ENCODE measurements at regions not wholly inside any gene's neighbourhood (a gene's known extent, or its start where the extent isn't known, plus 50 kb on each side); places are given as distances from the start of the nearest gene placed in this dataset.
"Not testable (repeated sequence)": the region's sequence is repeated elsewhere in the genome, so short reads cannot be mapped to it uniquely, and the experiment has no call there.

- ChIA-PET POLR2A (ENCODE audit: unreplicated experiment) (no interaction called here), CTCF (no interaction called here)
- Histone ChIP-seq H3K4me2 (ENCODE audit: low read length) (no peak overlapping the region), H3K4me1 (ENCODE audit: insufficient read depth, low read length) (no peaks in the 10 kb centered on the region), H3K36me3 (ENCODE audit: low read depth, low read length) (no peaks in the 10 kb centered on the region), H3K27me3 (ENCODE audit: low read length) (no peaks in the 10 kb centered on the region), H4K20me1 (ENCODE audit: low read length) (no peaks in the 10 kb centered on the region), H3K9ac (ENCODE audit: low read length) (no peak overlapping the region), H3K9me2 (replicated peaks; ENCODE audit: low read length) (no peaks in the 10 kb centered on the region), H3K9me3 (ENCODE audit: low read length) (no peaks in the 10 kb centered on the region), H2AFZ (ENCODE audit: low read length) (no peak overlapping the region), H3K79me2 (ENCODE audit: low read length) (no peaks in the 10 kb centered on the region), H3K27ac (ENCODE audit: low read length) (no peak overlapping the region), H3K4me3 (ENCODE audit: low read length) (no peak overlapping the region), H3F3A (ENCODE audit: low read length, unreplicated experiment) (no peaks in the 10 kb centered on the region)
- ATAC-seq, result no peak
- no peak for TF ChIP-seq EZH2phosphoT487 (IDR thresholded peaks at IDR 0.05; ENCODE audit: borderline replicate concordance, low read length)
- no peak for TF ChIP-seq EZH2 (IDR thresholded peaks at IDR 0.05; ENCODE audit: low read length, unreplicated experiment)
- TF ChIP-seq CTCF (conservative IDR thresholded peaks at IDR 0.05; ENCODE audit: low read depth, low read length), result no peak
- BruUV-seq (replicated peaks), result no TSS peak
- intact Hi-C loops (cut with micrococcal nuclease), result no loop called here
- DNase-seq, result no peak
Measured at GRCh38 chr18:51257150-51257549, 59.7 kb upstream of the MEX3C start.

- Histone ChIP-seq H3K9ac (ENCODE audit: low read length) (no peak overlapping the region), H2AFZ (ENCODE audit: low read length) (no peak overlapping the region), H3K36me3 (ENCODE audit: low read depth, low read length) (no peaks in the 10 kb centered on the region), H3K9me2 (replicated peaks; ENCODE audit: low read length) (no peaks in the 10 kb centered on the region), H3K9me3 (ENCODE audit: low read length) (no peaks in the 10 kb centered on the region), H4K20me1 (ENCODE audit: low read length) (no peaks in the 10 kb centered on the region), H3K4me1 (ENCODE audit: insufficient read depth, low read length) (no peaks in the 10 kb centered on the region), H3K4me2 (ENCODE audit: low read length) (no peak overlapping the region), H3K27me3 (ENCODE audit: low read length) (no peaks in the 10 kb centered on the region), H3K4me3 (ENCODE audit: low read length) (no peak overlapping the region), H3K79me2 (ENCODE audit: low read length) (no peaks in the 10 kb centered on the region), H3K27ac (ENCODE audit: low read length) (no peak overlapping the region), H3F3A (ENCODE audit: low read length, unreplicated experiment) (no peaks in the 10 kb centered on the region)
- ChIA-PET CTCF (no interaction called here), POLR2A (ENCODE audit: unreplicated experiment) (no interaction called here)
- no TSS peak for BruUV-seq (replicated peaks)
- intact Hi-C loops (cut with micrococcal nuclease), result no loop called here
- ATAC-seq (no peak), DNase-seq (no peak)
- TF ChIP-seq EZH2phosphoT487 (IDR thresholded peaks at IDR 0.05; ENCODE audit: borderline replicate concordance, low read length), result no peak
Measured at GRCh38 chr18:51260118-51260517, 62.6 kb upstream of the MEX3C start.

GRCh38 chr18:51266077-51266476, 68.6 kb upstream of the MEX3C start:
- H4K20me1 ChIP-seq (ENCODE audit: low read length); H3K36me3 ChIP-seq (ENCODE audit: low read depth, low read length); BruUV-seq (replicated peaks); H3K4me3 ChIP-seq (ENCODE audit: low read length); H3K9ac ChIP-seq (ENCODE audit: low read length); DNase-seq; H3K27ac ChIP-seq (ENCODE audit: low read length); H3F3A ChIP-seq (ENCODE audit: low read length, unreplicated experiment); H3K9me3 ChIP-seq (ENCODE audit: low read length); intact Hi-C loops (cut with micrococcal nuclease); H3K79me2 ChIP-seq (ENCODE audit: low read length); H3K4me1 ChIP-seq (ENCODE audit: insufficient read depth, low read length); POLR2A ChIA-PET (ENCODE audit: unreplicated experiment); ATAC-seq; H2AFZ ChIP-seq (ENCODE audit: low read length); CTCF ChIA-PET; H3K9me2 ChIP-seq (replicated peaks; ENCODE audit: low read length); H3K4me2 ChIP-seq (ENCODE audit: low read length); H3K27me3 ChIP-seq (ENCODE audit: low read length): not testable (repeated sequence)

- intact Hi-C loops (cut with micrococcal nuclease), result no loop called here
- no peaks in the 10 kb centered on the region for H3K9me2 ChIP-seq (replicated peaks; ENCODE audit: low read length)
- H3K4me3 ChIP-seq (ENCODE audit: low read length), result no peak overlapping the region
- no peaks in the 10 kb centered on the region for H4K20me1 ChIP-seq (ENCODE audit: low read length)
- BruUV-seq (replicated peaks), result no TSS peak
- no peak overlapping the region for H3K27ac ChIP-seq (ENCODE audit: low read length)
- H3K27me3 ChIP-seq (ENCODE audit: low read length), result no peaks in the 10 kb centered on the region
- POLR2A ChIA-PET (ENCODE audit: unreplicated experiment), result no interaction called here
- no peak overlapping the region for H3K4me2 ChIP-seq (ENCODE audit: low read length)
- no peak overlapping the region for H3K9ac ChIP-seq (ENCODE audit: low read length)
- no peak for ATAC-seq
- TF ChIP-seq CTCF (conservative IDR thresholded peaks at IDR 0.05; ENCODE audit: low read depth, low read length), result no peak
- no peak for TF ChIP-seq EZH2 (IDR thresholded peaks at IDR 0.05; ENCODE audit: low read length, unreplicated experiment)
- no peak for TF ChIP-seq EZH2phosphoT487 (IDR thresholded peaks at IDR 0.05; ENCODE audit: borderline replicate concordance, low read length)
- no peaks in the 10 kb centered on the region for H3F3A ChIP-seq (ENCODE audit: low read length, unreplicated experiment)
- H2AFZ ChIP-seq (ENCODE audit: low read length), result no peak overlapping the region
- no peak for DNase-seq
- no peaks in the 10 kb centered on the region for H3K9me3 ChIP-seq (ENCODE audit: low read length)
- no peaks in the 10 kb centered on the region for H3K79me2 ChIP-seq (ENCODE audit: low read length)
- no peaks in the 10 kb centered on the region for H3K36me3 ChIP-seq (ENCODE audit: low read depth, low read length)
- H3K4me1 ChIP-seq (ENCODE audit: insufficient read depth, low read length), result no peaks in the 10 kb centered on the region
- CTCF ChIA-PET, result no interaction called here
Measured at GRCh38 chr18:51266773-51267172, 69.3 kb upstream of the MEX3C start.
